Activated CD8-positive, alpha-beta memory T cell treated with anti-CD3 and anti-CD28 coated beads for 48 hours (primary cell): ENCODE measurements at regions not wholly inside any gene's neighbourhood (a gene's known extent, or its start where the extent isn't known, plus 50 kb on each side); places are given as distances from the start of the nearest gene placed in this dataset.

Source experiments
- DNase-seq, 3 experiments: peaks; one replicate each; pipeline ENCODE4 v3.0.0-alpha.2; 2020; ENCODE audit warnings: low read depth in 2 of 3, low spot score in 2 of 3

- peak in 1 of 3 experiments; percentile 16 for DNase-seq
Measured at GRCh38 chr2:7984693-7985353, 697.0 kb upstream of the ID2 start.

GRCh38 chr2:7986431-7986830 is 695.4 kb upstream of the ID2 start:
- no peak for DNase-seq

- DNase-seq, result no peak
Measured at GRCh38 chr2:7987992-7988391, 693.9 kb upstream of the ID2 start.

- no peak for DNase-seq
Measured at GRCh38 chr2:7988440-7988839, 693.4 kb upstream of the ID2 start.

- DNase-seq, result no peak
Measured at GRCh38 chr2:7989823-7990222, 692.0 kb upstream of the ID2 start.

- DNase-seq, result no peak
Measured at GRCh38 chr2:7992612-7993602, 688.9 kb upstream of the ID2 start.

- no peak for DNase-seq
Measured at GRCh38 chr2:7994397-7994951, 687.4 kb upstream of the ID2 start.

- DNase-seq, result no peak
Measured at GRCh38 chr2:7997279-7997678, 684.6 kb upstream of the ID2 start.

- no peak for DNase-seq
Measured at GRCh38 chr2:7999683-8000476, 682.0 kb upstream of the ID2 start.

GRCh38 chr2:8000870-8001269 is 681.0 kb upstream of the ID2 start:
- DNase-seq, result no peak

- no peak for DNase-seq
Measured at GRCh38 chr2:8002765-8003393, 679.0 kb upstream of the ID2 start.

GRCh38 chr2:8003462-8004075 is 678.3 kb upstream of the ID2 start:
- DNase-seq, result no peak

GRCh38 chr2:8004250-8004681 is 677.6 kb upstream of the ID2 start:
- no peak for DNase-seq

GRCh38 chr2:8006181-8006580 is 675.7 kb upstream of the ID2 start:
- DNase-seq, result no peak

GRCh38 chr2:8006626-8007025 is 675.2 kb upstream of the ID2 start:
- no peak for DNase-seq

- DNase-seq, result no peak
Measured at GRCh38 chr2:8009010-8009597, 672.8 kb upstream of the ID2 start.

- DNase-seq, result no peak
Measured at GRCh38 chr2:8015848-8016600, 665.8 kb upstream of the ID2 start.

GRCh38 chr2:8016688-8017087 is 665.2 kb upstream of the ID2 start:
- DNase-seq, result no peak

- DNase-seq, result no peak
Measured at GRCh38 chr2:8018956-8019355, 662.9 kb upstream of the ID2 start.
